ENCODE measurements at regions not wholly inside any gene's neighbourhood (a gene's known extent, or its start where the extent isn't known, plus 50 kb on each side); places are given as distances from the start of the nearest gene placed in this dataset.

GRCh38 chr5:97471951-97472350 is 288.9 kb upstream of the RIOK2 start:
- H3K36me3 Mint-ChIP-seq (ENCODE audit: insufficient read depth): no peaks in the 10 kb centered on the region

GRCh38 chr5:97475847-97476246 is 292.8 kb upstream of the RIOK2 start:
- Mint-ChIP-seq H3K27ac (no peak overlapping the region), H3K36me3 (ENCODE audit: insufficient read depth) (no peaks in the 10 kb centered on the region), H3K27me3 (no peaks in the 10 kb centered on the region), H3K9me3 (peaks cover 0 to 3% of the 10 kb centered on the region in 2 donors), H3K4me3 (no peak overlapping the region), H3K4me1 (ENCODE audit: low read depth in 2 of 2) (no peaks in the 10 kb centered on the region)
- ATAC-seq (replicated peaks) (no peak), DNase-seq (no peak)

More at GRCh38 chr5:97471951-97472350, 288.9 kb upstream of the RIOK2 start:
- Mint-ChIP-seq H3K4me3 (no peak overlapping the region), H3K27me3 (no peaks in the 10 kb centered on the region), H3K4me1 (ENCODE audit: low read depth in 2 of 2) (no peaks in the 10 kb centered on the region), H3K9me3 (peaks cover 2 to 7% of the 10 kb centered on the region in 2 donors), H3K27ac (no peak overlapping the region)
- no peak for DNase-seq
- no peak for ATAC-seq (replicated peaks)

- no peaks in the 10 kb centered on the region for H3K36me3 Mint-ChIP-seq (ENCODE audit: insufficient read depth)
- peaks cover 0 to 3% of the 10 kb centered on the region in 2 donors for H3K9me3 Mint-ChIP-seq
- no peaks in the 10 kb centered on the region for H3K4me1 Mint-ChIP-seq (ENCODE audit: low read depth in 2 of 2)
- no peak overlapping the region for H3K4me3 Mint-ChIP-seq
- ATAC-seq (replicated peaks) (no peak), DNase-seq (no peak)
- no peak overlapping the region for H3K27ac Mint-ChIP-seq
- H3K27me3 Mint-ChIP-seq: no peaks in the 10 kb centered on the region
These were observed 293.9 kb upstream of the RIOK2 start for GRCh38 chr5:97476852-97477534.

- ATAC-seq (replicated peaks) (no peak), DNase-seq (no peak)
- H3K4me3 Mint-ChIP-seq: no peak overlapping the region
- H3K27ac Mint-ChIP-seq: no peak overlapping the region
- no peaks in the 10 kb centered on the region for H3K27me3 Mint-ChIP-seq
- H3K9me3 Mint-ChIP-seq: peaks cover 0 to 3% of the 10 kb centered on the region in 2 donors
- H3K36me3 Mint-ChIP-seq (ENCODE audit: insufficient read depth): no peaks in the 10 kb centered on the region
- H3K4me1 Mint-ChIP-seq (ENCODE audit: low read depth in 2 of 2): no peaks in the 10 kb centered on the region
These were observed 295.4 kb upstream of the RIOK2 start for GRCh38 chr5:97478483-97478882.

GRCh38 chr5:97480313-97480712 is 297.3 kb upstream of the RIOK2 start:
- ATAC-seq (replicated peaks): no peak
- Mint-ChIP-seq H3K27ac (no peak overlapping the region), H3K4me1 (ENCODE audit: low read depth in 2 of 2) (no peaks in the 10 kb centered on the region), H3K27me3 (no peaks in the 10 kb centered on the region), H3K36me3 (ENCODE audit: insufficient read depth) (no peaks in the 10 kb centered on the region), H3K4me3 (no peak overlapping the region), H3K9me3 (peaks cover 0 to 3% of the 10 kb centered on the region in 2 donors)
- DNase-seq: no peak

- Mint-ChIP-seq H3K27me3 (no peaks in the 10 kb centered on the region), H3K36me3 (ENCODE audit: insufficient read depth) (no peaks in the 10 kb centered on the region), H3K27ac (no peak overlapping the region), H3K4me3 (no peak overlapping the region), H3K4me1 (ENCODE audit: low read depth in 2 of 2) (no peaks in the 10 kb centered on the region), H3K9me3 (peaks cover 0 to 16% of the 10 kb centered on the region in 2 donors)
- ATAC-seq (replicated peaks): no peak
- DNase-seq: no peak
These were observed 305.1 kb upstream of the RIOK2 start for GRCh38 chr5:97488126-97488668.

- H3K27ac Mint-ChIP-seq: no peak overlapping the region
- H3K9me3 Mint-ChIP-seq: peaks cover 0 to 16% of the 10 kb centered on the region in 2 donors
- no peak for DNase-seq
- no peaks in the 10 kb centered on the region for H3K27me3 Mint-ChIP-seq
- H3K4me1 Mint-ChIP-seq (ENCODE audit: low read depth in 2 of 2): no peaks in the 10 kb centered on the region
- no peak overlapping the region for H3K4me3 Mint-ChIP-seq
- no peaks in the 10 kb centered on the region for H3K36me3 Mint-ChIP-seq (ENCODE audit: insufficient read depth)
- ATAC-seq (replicated peaks): no peak
These were observed 306.2 kb upstream of the RIOK2 start for GRCh38 chr5:97489010-97489840.

GRCh38 chr5:97494465-97494864 is 311.4 kb upstream of the RIOK2 start:
- ATAC-seq (replicated peaks) (no peak), DNase-seq (no peak)
- no peaks in the 10 kb centered on the region for H3K9me3 Mint-ChIP-seq
- H3K4me1 Mint-ChIP-seq (ENCODE audit: low read depth in 2 of 2): no peaks in the 10 kb centered on the region
- no peaks in the 10 kb centered on the region for H3K27me3 Mint-ChIP-seq
- H3K36me3 Mint-ChIP-seq (ENCODE audit: insufficient read depth): no peaks in the 10 kb centered on the region
- no peak overlapping the region for H3K27ac Mint-ChIP-seq
- no peak overlapping the region for H3K4me3 Mint-ChIP-seq

GRCh38 chr5:97495301-97495700 is 312.3 kb upstream of the RIOK2 start:
- Mint-ChIP-seq H3K36me3 (ENCODE audit: insufficient read depth) (no peaks in the 10 kb centered on the region), H3K4me3 (no peak overlapping the region), H3K27me3 (no peaks in the 10 kb centered on the region), H3K9me3 (no peaks in the 10 kb centered on the region), H3K4me1 (ENCODE audit: low read depth in 2 of 2) (no peaks in the 10 kb centered on the region), H3K27ac (no peak overlapping the region)
- no peak for DNase-seq
- ATAC-seq (replicated peaks): no peak

GRCh38 chr5:97496037-97496436 is 313.0 kb upstream of the RIOK2 start:
- H3K9me3 Mint-ChIP-seq: peaks cover 0 to 5% of the 10 kb centered on the region in 2 donors
- DNase-seq (no peak), ATAC-seq (replicated peaks) (no peak)
- H3K27me3 Mint-ChIP-seq: no peaks in the 10 kb centered on the region
- H3K4me1 Mint-ChIP-seq (ENCODE audit: low read depth in 2 of 2): no peaks in the 10 kb centered on the region
- no peak overlapping the region for H3K4me3 Mint-ChIP-seq
- H3K27ac Mint-ChIP-seq: no peak overlapping the region
- H3K36me3 Mint-ChIP-seq (ENCODE audit: insufficient read depth): no peaks in the 10 kb centered on the region

- H3K27me3 Mint-ChIP-seq: no peaks in the 10 kb centered on the region
- H3K9me3 Mint-ChIP-seq: peaks cover 0 to 6% of the 10 kb centered on the region in 2 donors
- H3K4me1 Mint-ChIP-seq (ENCODE audit: low read depth in 2 of 2): no peaks in the 10 kb centered on the region
- DNase-seq (no peak), ATAC-seq (replicated peaks) (no peak)
- no peak overlapping the region for H3K4me3 Mint-ChIP-seq
- H3K36me3 Mint-ChIP-seq (ENCODE audit: insufficient read depth): no peaks in the 10 kb centered on the region
- no peak overlapping the region for H3K27ac Mint-ChIP-seq
These were observed 315.6 kb upstream of the RIOK2 start for GRCh38 chr5:97498657-97499056.

GRCh38 chr5:97499605-97500004 is 316.6 kb upstream of the RIOK2 start:
- Mint-ChIP-seq H3K4me1 (ENCODE audit: low read depth in 2 of 2) (no peaks in the 10 kb centered on the region), H3K9me3 (peaks cover 0 to 6% of the 10 kb centered on the region in 2 donors), H3K36me3 (ENCODE audit: insufficient read depth) (no peaks in the 10 kb centered on the region), H3K4me3 (no peak overlapping the region), H3K27me3 (no peaks in the 10 kb centered on the region), H3K27ac (no peak overlapping the region)
- DNase-seq (no peak), ATAC-seq (replicated peaks) (no peak)

- H3K4me3 Mint-ChIP-seq: no peak overlapping the region
- H3K9me3 Mint-ChIP-seq: peaks cover 0 to 6% of the 10 kb centered on the region in 2 donors
- no peak for ATAC-seq (replicated peaks)
- no peak for DNase-seq
- no peaks in the 10 kb centered on the region for H3K27me3 Mint-ChIP-seq
- no peaks in the 10 kb centered on the region for H3K4me1 Mint-ChIP-seq (ENCODE audit: low read depth in 2 of 2)
- H3K27ac Mint-ChIP-seq: no peak overlapping the region
- no peaks in the 10 kb centered on the region for H3K36me3 Mint-ChIP-seq (ENCODE audit: insufficient read depth)
These were observed 318.4 kb upstream of the RIOK2 start for GRCh38 chr5:97501286-97501964.

All from effector memory CD8-positive, alpha-beta T cell (primary cell).